IMR-90 (cell line): ENCODE measurements at regions not wholly inside any gene's neighbourhood (a gene's known extent, or its start where the extent isn't known, plus 50 kb on each side); places are given as distances from the start of the nearest gene placed in this dataset.

ENCODE experiments used
- ATAC-seq: fragments of 200-7000 bp; cut with Tn5 transposase; 2 replicates; pipeline ENCODE4 v1.9.1; 2020; ENCODE audit warnings: low read depth, mild to moderate bottlenecking, moderate library complexity
- BruUV-seq: library from RNA; stranded (reverse); fragments of 400-500 nt; replicated peaks from 2 replicates; lab custom pipeline; 2021; lab: Mats Ljungman, UMichigan
- CTCF ChIA-PET: fragments of 300-600 bp; formaldehyde crosslinking; extraction: SDS; loops from one replicate; lab custom pipeline; 2021; ENCODE audit warnings: antibody characterized with exemption; lab: Yijun Ruan, JAX
- POLR2A ChIA-PET: fragments of 300-600 bp; sonication (Branson Sonifier 250); formaldehyde crosslinking; loops from one replicate; lab custom pipeline; 2022; ENCODE audit warnings: antibody characterized with exemption; ENCODE audit not compliant: unreplicated experiment; lab: Charles Lee
- DNase-seq: peaks from one replicate; pipeline ENCODE4 v3.0.0; 2013
- H2AFZ ChIP-seq: replicated peaks from 2 replicates; pipeline ENCODE3; 2013; ENCODE audit warnings: low read length, mild to moderate bottlenecking; ENCODE audit not compliant: poor library complexity
- H2AK5ac ChIP-seq: 2 replicates; pipeline ENCODE4 v1.6.1; 2013; ENCODE audit warnings: low read depth, low read length, inconsistent platforms
- H2AK9ac ChIP-seq: replicated peaks from 2 replicates; pipeline ENCODE3; 2013; ENCODE audit warnings: mild to moderate bottlenecking, low read depth, low read length, moderate library complexity; ENCODE audit not compliant: poor library complexity
- H2BK120ac ChIP-seq: 2 replicates; pipeline ENCODE4 v1.6.1; 2013; ENCODE audit warnings: low read depth, low read length, inconsistent platforms
- H2BK15ac ChIP-seq: 3 replicates; pipeline ENCODE4 v1.6.1; 2013; ENCODE audit warnings: low read depth, low read length, inconsistent platforms
- H2BK20ac ChIP-seq: 2 replicates; pipeline ENCODE4 v1.6.1; 2013; ENCODE audit warnings: low read depth, mild to moderate bottlenecking, inconsistent platforms, low read length, moderate library complexity
- H2BK5ac ChIP-seq: 2 replicates; pipeline ENCODE4 v1.6.1; 2013; ENCODE audit warnings: mild to moderate bottlenecking, low read depth, low read length, inconsistent platforms; ENCODE audit not compliant: poor library complexity, severe bottlenecking
- H3K14ac ChIP-seq: replicated peaks from 2 replicates; pipeline ENCODE4 v1.6.1; 2013; ENCODE audit warnings: low read depth, low read length, inconsistent platforms
- H3K18ac ChIP-seq: 2 replicates; pipeline ENCODE4 v1.6.1; 2013; ENCODE audit warnings: low read depth, low read length, control low read depth
- H3K23ac ChIP-seq: 2 replicates; pipeline ENCODE4 v1.6.1; 2013; ENCODE audit warnings: low read depth, low read length, inconsistent platforms
- H3K27ac ChIP-seq: 2 replicates; pipeline ENCODE4 v1.5.1; 2013; ENCODE audit warnings: mild to moderate bottlenecking, control low read depth, low read length; ENCODE audit not compliant: insufficient read depth
- H3K27me3 ChIP-seq: 2 replicates; pipeline ENCODE4 v1.6.1; 2013; ENCODE audit warnings: low read length; ENCODE audit not compliant: control insufficient read depth, insufficient read depth
- H3K36me3 ChIP-seq: 2 replicates; pipeline ENCODE4 v1.6.1; 2013; ENCODE audit warnings: low read length, mixed read lengths; ENCODE audit not compliant: control insufficient read depth, insufficient read depth
- H3K4ac ChIP-seq: 2 replicates; pipeline ENCODE4 v1.6.1; 2013; ENCODE audit warnings: low read depth, low read length, inconsistent platforms
- H3K4me1 ChIP-seq: 2 replicates; pipeline ENCODE4 v1.6.1; 2013; ENCODE audit warnings: low read length, mixed read lengths; ENCODE audit not compliant: control insufficient read depth, insufficient read depth
- H3K4me2 ChIP-seq: 2 replicates; pipeline ENCODE4 v1.6.1; 2013; ENCODE audit warnings: low read depth, mild to moderate bottlenecking, control low read depth, low read length, moderate library complexity
- H3K4me3 ChIP-seq: 2 replicates; pipeline ENCODE4 v1.5.1; 2013; ENCODE audit warnings: low read depth, mild to moderate bottlenecking, control low read depth, low read length, moderate library complexity; ENCODE audit not compliant: insufficient read depth
- H3K56ac ChIP-seq: 2 replicates; pipeline ENCODE4 v1.6.1; 2013; ENCODE audit warnings: low read length, inconsistent platforms; ENCODE audit not compliant: insufficient read depth; ENCODE audit errors: extremely low read depth
- H3K79me1 ChIP-seq, 2 experiments: 2 replicates each; pipeline ENCODE4 v1.6.1; 2013; ENCODE audit warnings: low read length in 2 of 2, inconsistent platforms in 1 of 2, low read depth in 1 of 2
- H3K9ac ChIP-seq: 2 replicates; pipeline ENCODE4 v1.6.1; 2013; ENCODE audit warnings: low read depth, low read length, control low read depth
- H3K9me1 ChIP-seq: 2 replicates; pipeline ENCODE4 v1.6.1; 2013; ENCODE audit warnings: low read length, inconsistent platforms; ENCODE audit not compliant: insufficient read depth
- H3K9me3 ChIP-seq: 2 replicates; pipeline ENCODE4 v1.6.1; 2013; ENCODE audit warnings: low read length; ENCODE audit not compliant: control insufficient read depth, insufficient read depth
- H4K20me1 ChIP-seq: 2 replicates; pipeline ENCODE4 v1.6.1; 2013; ENCODE audit warnings: low read length, inconsistent platforms; ENCODE audit not compliant: insufficient read depth
- H4K5ac ChIP-seq: 2 replicates; pipeline ENCODE4 v1.6.1; 2013; ENCODE audit warnings: mild to moderate bottlenecking, low read depth, low read length, control low read depth
- H4K8ac ChIP-seq, 2 experiments: 2 replicates each; pipeline ENCODE4 v1.6.1; 2013; ENCODE audit warnings: low read depth in 2 of 2, low read length in 2 of 2, control low read depth in 1 of 2, inconsistent platforms in 1 of 2
- H4K91ac ChIP-seq: 2 replicates; pipeline ENCODE4 v1.6.1; 2013; ENCODE audit warnings: low read depth, low read length, inconsistent platforms; ENCODE audit not compliant: insufficient read depth
- CEBPB ChIP-seq: IDR thresholded peaks from 2 replicates; pipeline ENCODE4 v1.6.1; 2012; ENCODE audit warnings: low read depth, low read length, improper control_type of control experiment
- CHD1 ChIP-seq: IDR thresholded peaks from 2 replicates; pipeline ENCODE4 v1.6.1; 2012; ENCODE audit warnings: low read depth, low read length, improper control_type of control experiment
- SMC3 ChIP-seq: fragments of 150-350 bp; IDR thresholded peaks from 2 replicates; pipeline ENCODE4 v1.6.1; 2016; ENCODE audit warnings: low read depth, mild to moderate bottlenecking, antibody characterized with exemption, low read length, moderate library complexity
- WGBS, 2 experiments: methylation state at CpG; one replicate each; pipeline versions ENCODE4 v1.1.5 to v1.1.7; 2013; ENCODE audit warnings: missing lambda C conversion rate in 2 of 2; ENCODE audit not compliant: insufficient read length in 1 of 2; ENCODE audit errors: extremely low coverage in 2 of 2; 5-methylcytosine and 5-hydroxymethylcytosine counted together
- dilution Hi-C: fragments of 300-500 bp; cut with HindIII; formaldehyde crosslinking; loops from one replicate; pipeline ENCODE4 v1.14.3; 2018; ENCODE audit warnings: low sequenced_read_pairs; ENCODE audit not compliant: unreplicated experiment
- in situ Hi-C: fragments of 300-500 bp; cut with MboI; formaldehyde crosslinking; loops from 3 replicates; pipeline ENCODE4 v1.14.3; 2019; ENCODE audit warnings: low sequenced_read_pairs, inconsistent platforms, mixed read lengths
- intact Hi-C: fragments of 100-400 bp; cut with micrococcal nuclease; formaldehyde crosslinking; loops from 2 replicates; pipeline ENCODE4 v1.10.0; 2022
- TF ChIP-seq, protein P1 (sequence below): conservative IDR thresholded peaks from 2 replicates; pipeline ENCODE4 v1.5.1; 2012; ENCODE audit warnings: mild to moderate bottlenecking, low read depth, low read length, improper control_type of control experiment

DNA sequence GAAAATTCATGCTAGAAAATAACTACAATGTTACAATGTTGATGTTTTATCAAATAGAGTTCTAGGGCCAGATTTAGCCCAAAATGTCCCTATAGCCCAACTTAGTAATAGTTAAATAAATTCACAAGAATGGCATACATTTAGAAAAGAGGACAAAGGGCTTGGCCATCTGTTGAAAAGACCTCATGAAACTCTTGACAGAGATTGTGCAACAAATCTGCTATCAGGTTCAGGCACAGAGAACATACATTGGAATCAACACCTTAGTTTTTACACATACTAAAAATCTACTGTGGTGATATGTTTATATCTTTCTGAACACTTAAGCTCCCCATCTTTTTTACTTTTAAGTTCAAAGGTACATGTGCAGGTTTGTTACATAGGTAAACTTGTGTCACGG is 298.3 kb upstream of the DACH1 start:
- in situ Hi-C loops = no loop called here
- Histone ChIP-seq H4K5ac (no peak overlapping the region), H4K8ac (no peak overlapping the region), H3K4me2 (no peak overlapping the region), H3K18ac (no peak overlapping the region), H2AK5ac (no peak overlapping the region), H3K36me3 (no peaks in the 10 kb centered on the region), H2AK9ac (no peak overlapping the region), H3K14ac (no peak overlapping the region), H2BK20ac (no peak overlapping the region), H3K4me3 (no peak overlapping the region), H2BK120ac (no peak overlapping the region), H3K9ac (no peak overlapping the region), H3K56ac (no peak overlapping the region), H4K91ac (no peak overlapping the region), H2AFZ (no peak overlapping the region), H3K9me3 (0 out of 2 replicates have a peak, but pooled peaks cover 2% of the 10 kb centered on the region), H2BK5ac (no peak overlapping the region), H2BK15ac (no peak overlapping the region), H3K4me1 (no peaks in the 10 kb centered on the region), H4K20me1 (no peaks in the 10 kb centered on the region), H3K9me1 (no peaks in the 10 kb centered on the region), H3K27ac (no peak overlapping the region), H3K23ac (no peak overlapping the region), H3K79me1 (no peaks in the 10 kb centered on the region), H3K27me3 (no peaks in the 10 kb centered on the region), H3K4ac (no peak overlapping the region)
- DNase-seq (no peak), ATAC-seq (no peak)
- TF ChIP-seq CHD1 (no peak), CEBPB (peak; percentile 38; the same call in 1 of the 2 replicates), SMC3 (no peak)
- TF ChIP-seq, protein P1, sequence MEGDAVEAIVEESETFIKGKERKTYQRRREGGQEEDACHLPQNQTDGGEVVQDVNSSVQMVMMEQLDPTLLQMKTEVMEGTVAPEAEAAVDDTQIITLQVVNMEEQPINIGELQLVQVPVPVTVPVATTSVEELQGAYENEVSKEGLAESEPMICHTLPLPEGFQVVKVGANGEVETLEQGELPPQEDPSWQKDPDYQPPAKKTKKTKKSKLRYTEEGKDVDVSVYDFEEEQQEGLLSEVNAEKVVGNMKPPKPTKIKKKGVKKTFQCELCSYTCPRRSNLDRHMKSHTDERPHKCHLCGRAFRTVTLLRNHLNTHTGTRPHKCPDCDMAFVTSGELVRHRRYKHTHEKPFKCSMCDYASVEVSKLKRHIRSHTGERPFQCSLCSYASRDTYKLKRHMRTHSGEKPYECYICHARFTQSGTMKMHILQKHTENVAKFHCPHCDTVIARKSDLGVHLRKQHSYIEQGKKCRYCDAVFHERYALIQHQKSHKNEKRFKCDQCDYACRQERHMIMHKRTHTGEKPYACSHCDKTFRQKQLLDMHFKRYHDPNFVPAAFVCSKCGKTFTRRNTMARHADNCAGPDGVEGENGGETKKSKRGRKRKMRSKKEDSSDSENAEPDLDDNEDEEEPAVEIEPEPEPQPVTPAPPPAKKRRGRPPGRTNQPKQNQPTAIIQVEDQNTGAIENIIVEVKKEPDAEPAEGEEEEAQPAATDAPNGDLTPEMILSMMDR = no peak
- POLR2A ChIA-PET = no interaction called here
- CTCF ChIA-PET = interaction anchor here (0.6 kb wide), 1 partner anchor 11 kb away, joined by 4 read pairs; no protein-coding TSS in a partner anchor
- no CpG with 5 or more reads among the region's 1 CpG for WGBS, 2 experiments
- dilution Hi-C loops = no loop called here
- intact Hi-C loops = no loop called here
- no TSS peak for BruUV-seq
